Pancreas (tissue), 10 donors: ENCODE measurements at regions not wholly inside any gene's neighbourhood (a gene's known extent, or its start where the extent isn't known, plus 50 kb on each side); places are given as distances from the start of the nearest gene placed in this dataset.

Experiments used
- ATAC-seq, 4 donors: fragments of 200-7000 bp; cut with Tn5 transposase; one replicate each; pipeline versions ENCODE4 v1.8.0 to v1.9.1; 2020; ENCODE audit warnings: mild to moderate bottlenecking in 4 of 4, moderate library complexity in 4 of 4
- DNase-seq, 6 donors: peaks; one replicate each; pipeline ENCODE4 v3.0.0-alpha.2; 2020
- FAIRE-seq: peaks from 2 replicates; lab custom pipeline; 2012; peaks lifted over from hg19 to GRCh38; lab: Jason Lieb, UNC
- H3K27ac ChIP-seq, 4 donors: fragments of 200-600 bp; sonication (generic); 1 replicate in 3 of 4; 2 replicates in 1 of 4; pipeline versions ENCODE4 v1.5.0 to v1.8.0; 2020
- H3K27me3 ChIP-seq, 4 donors: fragments of 200-600 bp; one replicate each; pipeline ENCODE4 v1.8.0; 2021
- H3K36me3 ChIP-seq, 3 donors: fragments of 200-600 bp; sonication (generic) in 1 of 3; one replicate each; pipeline versions ENCODE4 v1.5.0 to v1.8.0; 2020 to 2021
- H3K4me1 ChIP-seq, 3 donors: fragments of 200-600 bp; one replicate each; pipeline ENCODE4 v1.8.0; 2021
- H3K4me3 ChIP-seq, 4 donors: fragments of 200-600 bp; sonication (generic) in 2 of 4; one replicate each; pipeline versions ENCODE4 v1.5.0 to v1.8.0; 2020 to 2021
- H3K9me3 ChIP-seq, 4 donors: fragments of 200-600 bp; one replicate each; pipeline ENCODE4 v1.8.0; 2021
- CTCF ChIP-seq, 4 donors: fragments of 200-600 bp; sonication (generic) in 3 of 4; IDR thresholded peaks; one replicate each; pipeline versions ENCODE4 v1.5.0 to v1.8.0; 2021; ENCODE audit warnings: antibody characterized with exemption in 4 of 4
- WGBS, 2 donors: extraction: QIAGEN DNeasy Blood & Tissue Kit; methylation state at CpG; one replicate each; pipeline ENCODE4 v1.1.7; 2013; 5-methylcytosine and 5-hydroxymethylcytosine counted together
- intact Hi-C, 3 donors: fragments of 100-400 bp; cut with DNase I; formaldehyde crosslinking; loops; one replicate each; pipeline versions ENCODE4 v1.11.1 to v1.14.2; 2022
- donor health status: healthy with polysubstance abuse.
- donor health status: DM: no; HTN: no; CAD: no; lungs with moderate emphysema.
- donor health status: DM: no; HTN: no; CAD: no.
- donor health status: control.
- donor health status: control.
- donor health status: Bipolar disorder and iron deficiency.
- donor health status: DM: yes; HTN: yes; CAD: no.
- donor health status: DM: no; HTN: no; CAD: no.
- donor health status: DM: no; HTN: no; CAD: no.
- donor health status: DM: yes; HTN: yes; CAD: no.

DNA sequence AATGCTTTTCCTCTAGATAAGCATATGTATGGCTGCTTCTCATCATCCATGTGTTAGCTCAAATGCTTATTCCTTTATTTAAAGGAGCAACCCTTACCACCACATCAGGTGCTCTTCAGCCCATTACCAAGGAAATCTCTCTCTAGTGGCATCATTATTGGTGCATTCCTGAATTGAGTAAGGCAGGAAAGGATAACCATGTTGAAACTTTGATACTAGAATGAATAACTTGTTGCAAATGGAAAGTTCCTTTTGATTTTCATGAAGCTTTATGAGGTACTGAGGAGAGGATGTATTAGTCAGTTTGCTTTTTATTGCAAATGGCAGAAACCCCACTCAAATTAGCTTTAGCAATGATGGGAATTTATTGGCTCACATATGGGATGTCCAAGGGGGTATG, 212.3 kb upstream of the FGF13 start:
- DNase-seq (no peak), ATAC-seq (no peak), FAIRE-seq (no peak)
- H3K36me3 ChIP-seq, result no peaks in the 10 kb centered on the region
- intact Hi-C loops, result no loop called here
- H3K27ac ChIP-seq, result no peak overlapping the region
- H3K4me3 ChIP-seq, result no peak overlapping the region
- no peaks in the 10 kb centered on the region for H3K9me3 ChIP-seq
- H3K27me3 ChIP-seq, result peaks cover 0 to 8% (median 2%) of the 10 kb centered on the region in 4 donors
- no peaks in the 10 kb centered on the region for H3K4me1 ChIP-seq
- no peak for TF ChIP-seq CTCF (IDR thresholded peaks at IDR 0.05)

- no peaks in the 10 kb centered on the region for H3K27me3 ChIP-seq
- WGBS, 2 donors, result 2 to 24% methylated on average over 2 of the region's 2 CpGs
- H3K4me1 ChIP-seq, result no peaks in the 10 kb centered on the region
- intact Hi-C loops, result no loop called here
- H3K4me3 ChIP-seq, result no peak overlapping the region
- FAIRE-seq (no peak), DNase-seq (no peak), ATAC-seq (no peak)
- no peaks in the 10 kb centered on the region for H3K36me3 ChIP-seq
- H3K27ac ChIP-seq, result no peak overlapping the region
- no peaks in the 10 kb centered on the region for H3K9me3 ChIP-seq
- TF ChIP-seq CTCF (IDR thresholded peaks at IDR 0.05), result no peak
Observed at GRCh38 chrX:138921031-138921430, 209.5 kb upstream of the FGF13 start.

- no peak for TF ChIP-seq CTCF (IDR thresholded peaks at IDR 0.05)
- intact Hi-C loops, result no loop called here
- FAIRE-seq, result peak; percentile 54
- no peak for ATAC-seq
- Histone ChIP-seq H3K27me3 (no peaks in the 10 kb centered on the region), H3K4me3 (no peak overlapping the region), H3K4me1 (no peaks in the 10 kb centered on the region), H3K36me3 (no peaks in the 10 kb centered on the region), H3K27ac (no peak overlapping the region), H3K9me3 (no peaks in the 10 kb centered on the region)
- WGBS, 2 donors, result 30 to 32% methylated on average over 2 of the region's 2 CpGs
- no peak for DNase-seq
Observed at GRCh38 chrX:138917781-138918180, 206.3 kb upstream of the FGF13 start.

DNA sequence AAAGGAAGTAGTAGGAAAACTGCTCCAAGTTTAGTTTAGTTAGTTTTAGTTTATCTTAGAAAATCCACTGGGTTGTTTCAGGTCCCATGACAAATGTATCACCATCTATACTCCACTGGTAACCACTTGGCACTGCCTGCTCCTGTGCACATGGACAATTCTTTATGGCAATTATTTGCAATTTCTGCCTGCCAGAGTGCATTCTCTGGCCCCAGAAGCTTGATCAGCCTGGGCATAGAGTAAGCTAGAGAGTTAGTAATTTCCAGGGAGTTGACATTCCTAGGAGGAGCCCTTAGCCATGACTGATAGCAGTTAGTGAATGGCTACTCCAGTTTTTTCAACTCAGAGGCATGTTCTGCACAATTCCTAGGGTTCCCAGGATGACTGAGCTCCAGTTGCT, 203.2 kb upstream of the FGF13 start:
- FAIRE-seq (no peak), DNase-seq (no peak), ATAC-seq (no peak)
- no peaks in the 10 kb centered on the region for H3K9me3 ChIP-seq
- no peaks in the 10 kb centered on the region for H3K27me3 ChIP-seq
- no peak for TF ChIP-seq CTCF (IDR thresholded peaks at IDR 0.05)
- H3K36me3 ChIP-seq, result no peaks in the 10 kb centered on the region
- intact Hi-C loops, result no loop called here
- H3K4me1 ChIP-seq, result no peaks in the 10 kb centered on the region
- no peak overlapping the region for H3K27ac ChIP-seq
- no peak overlapping the region for H3K4me3 ChIP-seq

- no peaks in the 10 kb centered on the region for H3K36me3 ChIP-seq
- H3K27ac ChIP-seq, result no peak overlapping the region
- DNase-seq (no peak), FAIRE-seq (no peak), ATAC-seq (no peak)
- H3K4me1 ChIP-seq, result no peaks in the 10 kb centered on the region
- intact Hi-C loops, result no loop called here
- peaks cover 0 to 4% (median 0%) of the 10 kb centered on the region in 4 donors for H3K27me3 ChIP-seq
- no peaks in the 10 kb centered on the region for H3K9me3 ChIP-seq
- no peak for TF ChIP-seq CTCF (IDR thresholded peaks at IDR 0.05)
- 68 to 90% methylated on average over 2 of the region's 2 CpGs for WGBS, 2 donors
- no peak overlapping the region for H3K4me3 ChIP-seq
Observed at GRCh38 chrX:138908577-138908976, 197.1 kb upstream of the FGF13 start.
